HepG2 (cell line): ENCODE measurements at regions not wholly inside any gene's neighbourhood (a gene's known extent, or its start where the extent isn't known, plus 50 kb on each side); places are given as distances from the start of the nearest gene placed in this dataset.

Experiments
- ATAC-seq: fragments of 200-7000 bp; cut with Tn5 transposase; 3 replicates; pipeline ENCODE4 v1.9.1; 2020; ENCODE audit warnings: mild to moderate bottlenecking, moderate library complexity
- BruUV-seq: library from RNA; stranded (reverse); fragments of 400-500 nt; replicated peaks from 2 replicates; lab custom pipeline; 2021; lab: Mats Ljungman, UMichigan
- CTCF ChIA-PET: fragments of 300-600 bp; formaldehyde crosslinking; extraction: SDS; loops from one replicate; lab custom pipeline; 2021; ENCODE audit warnings: low total read pairs, inconsistent platforms, low intra/inter-chr PET ratio; lab: Yijun Ruan, JAX
- POLR2A ChIA-PET: fragments of 350-600 bp; sonication (Branson Sonifier 250); formaldehyde crosslinking; loops from one replicate; lab custom pipeline; 2020; ENCODE audit warnings: antibody characterized with exemption, inconsistent platforms; lab: Yijun Ruan, JAX
- DNase-seq: peaks from one replicate; pipeline ENCODE4 v3.0.0-alpha.2; 2015; ENCODE audit warnings: low spot score
- FAIRE-seq: peaks from 3 replicates; lab custom pipeline; 2011; peaks lifted over from hg19 to GRCh38; lab: Jason Lieb, UNC
- H2AFZ ChIP-seq: one replicate; pipeline ENCODE4 v1.6.1; 2011; ENCODE audit warnings: low read length, inconsistent platforms
- H3K27ac ChIP-seq: fragments of 300-600 bp; 3 replicates; pipeline ENCODE4 v1.8.0; 2011; ENCODE audit warnings: mixed run types, mild to moderate bottlenecking, mixed read lengths, low read length, inconsistent platforms; ENCODE audit not compliant: insufficient read depth; ENCODE audit errors: extremely low read length
- H3K27me3 ChIP-seq, 2 experiments: fragments of 200-600 bp in 1 of 2; 2 replicates in 1 of 2; 3 replicates in 1 of 2; pipeline versions ENCODE4 v1.6.0 to v1.8.0; 2011; ENCODE audit warnings: low read length in 2 of 2, mild to moderate bottlenecking in 2 of 2, moderate library complexity in 2 of 2, inconsistent platforms in 1 of 2; ENCODE audit not compliant: insufficient read depth in 2 of 2, control insufficient read depth in 1 of 2
- H3K36me3 ChIP-seq, 2 experiments: fragments of 200-600 bp in 1 of 2; replicated peaks in 1 of 2; 2 replicates in 1 of 2; 3 replicates in 1 of 2; pipeline versions ENCODE4 v1.5.1 to v1.8.0; 2011; ENCODE audit warnings: low read length in 2 of 2, inconsistent platforms in 1 of 2; ENCODE audit not compliant: insufficient read depth in 2 of 2, control insufficient read depth in 1 of 2
- H3K4me1 ChIP-seq: 2 replicates; pipeline ENCODE4 v1.5.1; 2012; ENCODE audit warnings: low read length, inconsistent platforms; ENCODE audit not compliant: insufficient read depth
- H3K4me2 ChIP-seq: 2 replicates; pipeline ENCODE4 v1.6.0; 2011; ENCODE audit warnings: low read depth, low read length, inconsistent platforms
- H3K4me3 ChIP-seq, 3 experiments: fragments of 200-600 bp in 1 of 3; sonication (generic), shearing (Covaris generic) in 1 of 3; replicated peaks in 1 of 3; 2 replicates each; pipeline ENCODE4 v1.5.1; 2011 to 2016; ENCODE audit warnings: low read length in 3 of 3, inconsistent platforms in 2 of 3, low read depth in 2 of 3, mild to moderate bottlenecking in 2 of 3, control low read depth in 1 of 3, mixed read lengths in 1 of 3; ENCODE audit not compliant: insufficient read depth in 1 of 3
- H3K79me2 ChIP-seq: one replicate; pipeline ENCODE4 v1.6.1; 2011; ENCODE audit warnings: low read length, inconsistent platforms; ENCODE audit not compliant: insufficient read depth
- H3K9ac ChIP-seq: 2 replicates; pipeline ENCODE4 v1.6.0; 2011; ENCODE audit warnings: mild to moderate bottlenecking, low read depth, low read length, inconsistent platforms; ENCODE audit not compliant: insufficient read depth
- H3K9me3 ChIP-seq: 2 replicates; pipeline ENCODE4 v1.5.1; 2012; ENCODE audit warnings: mild to moderate bottlenecking, low read length
- H4K20me1 ChIP-seq: 2 replicates; pipeline ENCODE4 v1.6.0; 2011; ENCODE audit warnings: inconsistent platforms, mild to moderate bottlenecking, low read length, moderate library complexity; ENCODE audit not compliant: insufficient read depth
- STAT5B ChIP-seq: sonication (generic); formaldehyde crosslinking; IDR thresholded peaks from 2 replicates; pipeline ENCODE4 v1.4.0; 2020; ENCODE audit warnings: missing genetic modification reagents
- SUZ12 ChIP-seq: fragments of 150-350 bp; IDR thresholded peaks from 2 replicates; pipeline ENCODE4 v1.6.1; 2014; ENCODE audit warnings: low read depth, low read length
- ZNF619 ChIP-seq: sonication (generic); formaldehyde crosslinking; IDR thresholded peaks from 2 replicates; pipeline ENCODE4 v1.4.0; 2020; ENCODE audit warnings: mild to moderate bottlenecking, missing genetic modification reagents
- ZSCAN9 ChIP-seq: IDR thresholded peaks from 2 replicates; pipeline ENCODE4 v1.6.1; 2016; ENCODE audit warnings: borderline replicate concordance
- WGBS: methylation state at CpG from one replicate; pipeline ENCODE4 v1.1.6; 2017; ENCODE audit warnings: low lambda C conversion rate; 5-methylcytosine and 5-hydroxymethylcytosine counted together
- in situ Hi-C: cut with HindIII; loops from 2 replicates; pipeline ENCODE4 v1.10.0; 2017; ENCODE audit warnings: low pct_unique_long_range_greater_than_20kb; ENCODE audit not compliant: extremely low pct_ligation_motif_present
- intact Hi-C: fragments of 100-400 bp; cut with micrococcal nuclease; formaldehyde crosslinking; loops from one replicate; pipeline ENCODE4 v1.10.0; 2022; ENCODE audit not compliant: unreplicated experiment
- TF ChIP-seq, protein P1 (sequence below): IDR thresholded peaks from 2 replicates; pipeline ENCODE4 v1.6.1; 2016; ENCODE audit warnings: missing biosample characterization, missing genetic modification reagents, low read depth

DNA sequence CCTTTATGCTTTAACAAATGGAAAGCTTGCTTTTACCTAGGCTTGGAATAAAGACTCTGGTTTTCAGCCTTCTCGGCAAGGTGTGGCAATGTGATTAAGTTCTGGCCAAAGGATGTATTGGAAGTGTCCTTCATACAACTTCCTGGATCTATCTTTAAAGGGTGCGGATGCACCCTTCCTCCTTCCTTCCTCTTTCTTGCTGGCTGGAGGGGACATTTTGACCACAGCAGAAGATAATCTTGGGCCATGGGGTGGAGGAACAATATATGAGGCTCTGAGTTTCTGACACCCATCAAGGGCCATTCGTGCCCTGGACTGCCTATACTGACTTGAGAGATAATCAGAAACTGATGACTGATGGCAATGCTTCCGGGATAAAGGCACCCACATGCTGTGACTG, 145.7 kb downstream of the ACER2 start:
- Histone ChIP-seq H3K27me3 (no peaks in the 10 kb centered on the region), H2AFZ (no peak overlapping the region), H3K4me1 (no peaks in the 10 kb centered on the region), H3K79me2 (no peaks in the 10 kb centered on the region), H3K9ac (no peak overlapping the region), H3K27ac (no peak overlapping the region), H3K4me2 (no peak overlapping the region), H4K20me1 (no peaks in the 10 kb centered on the region), H3K4me3 (no peak overlapping the region), H3K9me3 (peaks cover 8% of the 10 kb centered on the region), H3K36me3 (no peaks in the 10 kb centered on the region)
- ChIA-PET POLR2A (no interaction called here), CTCF (no interaction called here)
- no TSS peak for BruUV-seq
- DNase-seq (no peak), ATAC-seq (no peak)
- intact Hi-C loops, result no loop called here
- TF ChIP-seq SUZ12 (no peak), ZNF619 (no peak), STAT5B (CRISPR knock-in tag) (no peak)
- TF ChIP-seq, all 625 proteins: peak for 0
- FAIRE-seq, result no peak
- in situ Hi-C loops, result no loop called here
- 19% methylated on average over 2 of the region's 4 CpGs for WGBS

DNA sequence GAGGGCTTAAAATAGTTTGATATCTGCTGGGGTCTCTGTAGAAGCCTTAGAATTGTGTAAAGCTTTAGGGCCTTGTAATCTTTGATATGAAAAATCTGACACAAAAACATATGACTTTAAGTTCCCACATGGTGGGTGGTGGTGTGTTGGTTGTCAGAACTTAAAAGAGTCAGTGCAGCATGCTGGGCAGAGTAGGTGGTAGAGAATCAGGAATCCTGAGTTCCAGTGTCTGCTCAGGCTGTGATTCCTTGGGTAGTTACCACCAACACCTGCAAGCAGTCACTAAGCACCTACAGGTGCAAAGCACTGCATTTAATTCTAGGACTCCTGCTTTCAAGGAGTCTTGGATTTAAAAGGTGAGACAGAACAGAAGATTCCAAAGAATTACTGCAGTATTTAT, 144.6 kb downstream of the ACER2 start:
- POLR2A ChIA-PET, result no interaction called here

More for the DNA sequence above, 144.6 kb downstream of the ACER2 start:
- Histone ChIP-seq H3K27ac (no peak overlapping the region), H3K27me3 (no peaks in the 10 kb centered on the region), H3K4me2 (no peak overlapping the region), H2AFZ (no peak overlapping the region), H3K79me2 (no peaks in the 10 kb centered on the region), H4K20me1 (no peaks in the 10 kb centered on the region), H3K9ac (no peak overlapping the region), H3K4me3 (no peak overlapping the region), H3K4me1 (no peaks in the 10 kb centered on the region), H3K9me3 (peaks cover 8% of the 10 kb centered on the region), H3K36me3 (no peaks in the 10 kb centered on the region)
- in situ Hi-C loops (no loop called here), intact Hi-C loops (no loop called here)
- TF ChIP-seq, protein P1, sequence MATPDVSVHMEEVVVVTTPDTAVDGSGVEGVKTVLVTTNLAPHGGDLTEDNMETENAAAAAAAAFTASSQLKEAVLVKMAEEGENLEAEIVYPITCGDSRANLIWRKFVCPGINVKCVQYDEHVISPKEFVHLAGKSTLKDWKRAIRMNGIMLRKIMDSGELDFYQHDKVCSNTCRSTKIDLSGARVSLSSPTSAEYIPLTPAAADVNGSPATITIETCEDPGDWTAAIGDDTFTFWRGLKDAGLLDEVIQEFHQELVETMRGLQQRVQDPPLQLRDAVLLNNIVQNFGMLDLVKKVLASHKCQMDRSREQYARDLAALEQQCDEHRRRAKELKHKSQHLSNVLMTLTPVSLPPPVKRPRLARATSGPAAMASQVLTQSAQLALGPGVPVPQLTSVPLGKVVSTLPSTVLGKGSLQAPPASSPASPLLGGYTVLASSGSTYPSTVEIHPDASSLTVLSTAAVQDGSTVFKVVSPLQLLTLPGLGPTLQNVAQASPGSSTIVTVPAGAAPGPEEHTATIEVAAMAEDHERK (CRISPR knock-in tag), result no peak
- TF ChIP-seq ZSCAN9 (CRISPR knock-in tag), result no peak
- DNase-seq (no peak), FAIRE-seq (no peak), ATAC-seq (no peak)
- no TSS peak for BruUV-seq
- CTCF ChIA-PET, result no interaction called here
